ENCODE measurements at regions not wholly inside any gene's neighbourhood (a gene's known extent, or its start where the extent isn't known, plus 50 kb on each side); places are given as distances from the start of the nearest gene placed in this dataset.

DNA sequence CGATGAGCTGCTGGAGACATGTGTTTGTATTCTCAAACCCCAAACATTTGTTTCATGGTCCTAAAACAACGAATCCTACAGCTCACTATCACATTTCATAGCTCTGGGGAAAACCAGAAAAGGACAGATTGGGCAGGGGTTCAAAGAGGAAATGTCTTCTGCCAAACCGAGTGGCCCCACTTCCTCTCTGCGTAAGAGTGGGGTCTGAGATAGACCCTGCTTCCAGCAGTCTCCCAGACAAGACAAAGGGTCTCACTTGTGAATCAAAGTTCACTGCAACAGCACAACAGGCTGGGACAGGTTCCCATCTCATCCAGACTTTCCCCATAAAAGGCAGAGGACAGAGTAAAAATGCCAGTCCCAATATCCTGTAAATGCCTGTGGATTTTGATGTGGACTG is 276.2 kb upstream of the SLC24A2 start:
- no peak for TF ChIP-seq CTCF (conservative IDR thresholded peaks at IDR 0.05)
- TF ChIP-seq ZFX (IDR thresholded peaks at IDR 0.05): no peak
- H3K27ac ChIP-seq: no peak overlapping the region

DNA sequence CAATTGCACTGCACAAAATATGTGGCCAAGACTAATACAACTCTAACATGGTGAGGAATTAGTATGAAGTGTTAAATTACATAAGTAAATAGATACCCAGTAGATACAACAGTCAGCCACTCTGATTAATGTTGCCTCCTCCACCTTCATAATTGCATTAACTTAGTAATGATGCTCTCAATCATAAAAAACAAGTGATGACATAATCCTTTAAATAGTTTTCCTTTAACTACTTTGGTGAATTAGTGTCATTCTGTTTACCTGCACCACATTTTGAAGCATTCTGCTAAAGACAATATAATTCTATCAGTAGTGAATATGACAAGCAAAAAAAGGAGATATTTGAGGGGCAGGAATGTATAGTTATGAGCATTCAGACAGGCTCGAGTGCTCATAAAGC is 265.9 kb upstream of the SLC24A2 start:
- H3K27ac ChIP-seq: no peak overlapping the region
- no peak for TF ChIP-seq ZFX (IDR thresholded peaks at IDR 0.05)

GRCh38 chr9:20048985-20049384 is 260.1 kb upstream of the SLC24A2 start:
- H3K27ac ChIP-seq: no peak overlapping the region
- TF ChIP-seq CTCF (conservative IDR thresholded peaks at IDR 0.05): no peak
- TF ChIP-seq ZFX (IDR thresholded peaks at IDR 0.05): no peak

DNA sequence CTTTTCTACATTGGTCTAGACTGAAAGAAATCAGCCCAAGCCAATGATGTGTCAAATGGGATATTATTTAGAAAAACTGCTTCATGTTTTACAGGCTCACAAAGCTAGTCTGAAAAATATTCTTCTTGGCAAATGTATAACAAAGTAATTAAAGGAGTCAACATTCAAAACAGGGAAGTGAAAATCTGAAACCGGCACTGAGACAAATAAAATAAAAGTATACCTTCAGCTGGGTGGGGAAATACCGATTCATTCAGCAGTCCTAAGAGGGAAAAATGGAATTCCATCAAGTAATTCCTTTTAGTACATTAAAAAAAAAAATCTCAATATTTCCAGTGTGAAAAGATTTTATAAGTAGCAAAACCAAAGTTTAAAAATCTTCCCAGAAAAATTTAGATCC is 259.6 kb upstream of the SLC24A2 start:
- H3K27ac ChIP-seq: no peak overlapping the region
- no peak for TF ChIP-seq CTCF (conservative IDR thresholded peaks at IDR 0.05)
- TF ChIP-seq ZFX (IDR thresholded peaks at IDR 0.05): no peak

DNA sequence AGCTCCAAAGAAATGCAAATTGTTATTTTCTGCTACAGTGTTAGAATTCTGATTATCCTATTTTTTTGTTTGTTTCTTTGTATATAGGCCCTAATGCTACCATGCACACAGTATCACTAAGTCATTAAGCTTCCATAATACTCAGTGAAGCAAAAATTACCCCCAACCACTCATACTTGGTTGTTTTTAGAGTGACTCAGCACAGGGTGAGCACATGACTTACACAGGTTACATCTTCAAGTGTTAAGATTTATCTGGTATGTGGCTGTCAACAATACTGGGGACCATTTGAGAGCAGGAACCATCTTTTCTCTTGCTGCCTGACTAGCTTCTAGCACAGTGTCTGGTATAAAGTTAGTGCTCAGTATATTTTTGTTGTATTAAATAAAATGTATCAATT is 255.8 kb upstream of the SLC24A2 start:
- no peak overlapping the region for H3K27ac ChIP-seq
- TF ChIP-seq ZFX (IDR thresholded peaks at IDR 0.05) (no peak), CTCF (conservative IDR thresholded peaks at IDR 0.05) (no peak)

GRCh38 chr9:20043461-20043860 is 254.6 kb upstream of the SLC24A2 start:
- TF ChIP-seq ZFX (IDR thresholded peaks at IDR 0.05) (no peak), CTCF (conservative IDR thresholded peaks at IDR 0.05) (no peak)
- no peak overlapping the region for H3K27ac ChIP-seq

DNA sequence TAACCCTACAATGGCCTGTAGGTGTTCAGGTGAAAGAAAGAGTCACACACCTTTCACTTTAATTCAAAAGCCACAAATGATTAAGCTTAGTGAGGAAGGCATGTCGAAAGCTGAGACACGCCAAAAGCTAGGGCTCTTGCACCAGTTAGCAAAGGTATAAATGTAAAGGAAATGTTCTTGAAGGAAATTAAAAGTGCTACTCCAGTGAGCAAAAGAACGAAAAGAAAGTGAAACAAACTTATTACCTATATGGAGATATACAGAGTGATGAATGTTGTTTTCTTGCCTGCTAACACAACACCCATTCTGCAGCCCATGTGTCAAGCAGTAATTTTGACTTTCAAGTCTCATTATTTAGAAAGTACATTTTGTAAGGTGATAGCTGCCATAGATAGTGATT is 254.2 kb upstream of the SLC24A2 start:
- no peak overlapping the region for H3K27ac ChIP-seq
- TF ChIP-seq CTCF (conservative IDR thresholded peaks at IDR 0.05) (no peak), ZFX (IDR thresholded peaks at IDR 0.05) (no peak)

- no peak overlapping the region for H3K27ac ChIP-seq
- no peak for TF ChIP-seq ZFX (IDR thresholded peaks at IDR 0.05)
- TF ChIP-seq CTCF (conservative IDR thresholded peaks at IDR 0.05): no peak
These were observed 253.4 kb upstream of the SLC24A2 start for GRCh38 chr9:20042128-20042711.

Measured in C4-2B (cell line).